ENCODE measurements at regions not wholly inside any gene's neighbourhood (a gene's known extent, or its start where the extent isn't known, plus 50 kb on each side); places are given as distances from the start of the nearest gene placed in this dataset.

- DNase-seq (ENCODE audit: low read depth in 2 of 2) = no peak
- no peak overlapping the region for H2AFZ ChIP-seq (ENCODE audit: low read length)
- H3K79me2 ChIP-seq (ENCODE audit: control insufficient read depth, insufficient read depth, low read length) = no peaks in the 10 kb centered on the region
- no peaks in the 10 kb centered on the region for H3K27me3 ChIP-seq (ENCODE audit: control insufficient read depth, insufficient read depth, low read length)
- no peak overlapping the region for H3K4me2 ChIP-seq (ENCODE audit: extremely low read depth, insufficient read depth, low read length)
- no peak overlapping the region for H3K9ac ChIP-seq (ENCODE audit: insufficient read depth, low read length)
- no peak overlapping the region for H3K4me3 ChIP-seq (replicated peaks in 1 of 4; ENCODE audit: control extremely low read depth in 1 of 4, insufficient read depth in 1 of 4, low read depth in 3 of 4, low read length in 4 of 4)
- TF ChIP-seq EZH2 (IDR thresholded peaks at IDR 0.05; ENCODE audit: low read length, missing control alignments) = no peak
- no peak for TF ChIP-seq CTCF (conservative IDR thresholded peaks at IDR 0.05 in 1 of 2, IDR thresholded peaks at IDR 0.05 in 1 of 2; ENCODE audit: low read depth in 1 of 2, low read length in 2 of 2)
- no peaks in the 10 kb centered on the region for H4K20me1 ChIP-seq (ENCODE audit: control insufficient read depth, extremely low read depth, insufficient read depth, low read length)
- H3K27ac ChIP-seq (ENCODE audit: insufficient read depth, low read length) = no peak overlapping the region
- no peaks in the 10 kb centered on the region for H3K9me3 ChIP-seq (ENCODE audit: control insufficient read depth, insufficient read depth, low read depth, low read length)
- no peaks in the 10 kb centered on the region for H3K36me3 ChIP-seq (ENCODE audit: control insufficient read depth, insufficient read depth, low read length)
- H3K4me1 ChIP-seq (ENCODE audit: control insufficient read depth, extremely low read depth, insufficient read depth, low read length) = no peaks in the 10 kb centered on the region
Measured at GRCh38 chr3:26452363-26452762, 170.2 kb upstream of the LRRC3B start.

- Histone ChIP-seq H3K4me1 (ENCODE audit: control insufficient read depth, extremely low read depth, insufficient read depth, low read length) (no peaks in the 10 kb centered on the region), H3K4me3 (replicated peaks in 1 of 4; ENCODE audit: control extremely low read depth in 1 of 4, insufficient read depth in 1 of 4, low read depth in 3 of 4, low read length in 4 of 4) (no peak overlapping the region), H3K27me3 (ENCODE audit: control insufficient read depth, insufficient read depth, low read length) (no peaks in the 10 kb centered on the region), H3K27ac (ENCODE audit: insufficient read depth, low read length) (no peak overlapping the region), H2AFZ (ENCODE audit: low read length) (no peak overlapping the region), H3K4me2 (ENCODE audit: extremely low read depth, insufficient read depth, low read length) (no peak overlapping the region), H3K9ac (ENCODE audit: insufficient read depth, low read length) (no peak overlapping the region), H4K20me1 (ENCODE audit: control insufficient read depth, extremely low read depth, insufficient read depth, low read length) (no peaks in the 10 kb centered on the region), H3K79me2 (ENCODE audit: control insufficient read depth, insufficient read depth, low read length) (no peaks in the 10 kb centered on the region), H3K9me3 (ENCODE audit: control insufficient read depth, insufficient read depth, low read depth, low read length) (no peaks in the 10 kb centered on the region), H3K36me3 (ENCODE audit: control insufficient read depth, insufficient read depth, low read length) (no peaks in the 10 kb centered on the region)
- no peak for DNase-seq (ENCODE audit: low read depth in 2 of 2)
- TF ChIP-seq CTCF (conservative IDR thresholded peaks at IDR 0.05 in 1 of 2, IDR thresholded peaks at IDR 0.05 in 1 of 2; ENCODE audit: low read depth in 1 of 2, low read length in 2 of 2) (no peak), EZH2 (IDR thresholded peaks at IDR 0.05; ENCODE audit: low read length, missing control alignments) (no peak)
Measured at GRCh38 chr3:26460985-26461384, 161.6 kb upstream of the LRRC3B start.

GRCh38 chr3:26472345-26472744 is 150.2 kb upstream of the LRRC3B start:
- no peaks in the 10 kb centered on the region for H4K20me1 ChIP-seq (ENCODE audit: control insufficient read depth, extremely low read depth, insufficient read depth, low read length)
- H3K9ac ChIP-seq (ENCODE audit: insufficient read depth, low read length) = no peak overlapping the region
- TF ChIP-seq CTCF (conservative IDR thresholded peaks at IDR 0.05 in 1 of 2, IDR thresholded peaks at IDR 0.05 in 1 of 2; ENCODE audit: low read depth in 1 of 2, low read length in 2 of 2) = no peak
- TF ChIP-seq EZH2 (IDR thresholded peaks at IDR 0.05; ENCODE audit: low read length, missing control alignments) = no peak
- H3K36me3 ChIP-seq (ENCODE audit: control insufficient read depth, insufficient read depth, low read length) = no peaks in the 10 kb centered on the region
- no peak overlapping the region for H3K27ac ChIP-seq (ENCODE audit: insufficient read depth, low read length)
- H3K79me2 ChIP-seq (ENCODE audit: control insufficient read depth, insufficient read depth, low read length) = no peaks in the 10 kb centered on the region
- no peak overlapping the region for H2AFZ ChIP-seq (ENCODE audit: low read length)
- no peak overlapping the region for H3K4me2 ChIP-seq (ENCODE audit: extremely low read depth, insufficient read depth, low read length)
- H3K9me3 ChIP-seq (ENCODE audit: control insufficient read depth, insufficient read depth, low read depth, low read length) = no peaks in the 10 kb centered on the region
- no peak for DNase-seq (ENCODE audit: low read depth in 2 of 2)
- no peaks in the 10 kb centered on the region for H3K4me1 ChIP-seq (ENCODE audit: control insufficient read depth, extremely low read depth, insufficient read depth, low read length)
- no peak overlapping the region for H3K4me3 ChIP-seq (replicated peaks in 1 of 4; ENCODE audit: control extremely low read depth in 1 of 4, insufficient read depth in 1 of 4, low read depth in 3 of 4, low read length in 4 of 4)
- H3K27me3 ChIP-seq (ENCODE audit: control insufficient read depth, insufficient read depth, low read length) = no peaks in the 10 kb centered on the region
